CD4-positive, alpha-beta memory T cell (primary cell): ENCODE measurements at regions not wholly inside any gene's neighbourhood (a gene's known extent, or its start where the extent isn't known, plus 50 kb on each side); places are given as distances from the start of the nearest gene placed in this dataset.

Source experiments
- CTCF ChIA-PET: fragments of 350-600 bp; sonication (Branson Sonifier 250); formaldehyde crosslinking; loops from one replicate; lab custom pipeline; 2021; ENCODE audit warnings: inconsistent platforms; ENCODE audit not compliant: partially characterized antibody; lab: Charles Lee
- POLR2A ChIA-PET: fragments of 350-600 bp; sonication (Branson Sonifier 250); formaldehyde crosslinking; loops from one replicate; lab custom pipeline; 2021; ENCODE audit not compliant: partially characterized antibody; lab: Charles Lee
- DNase-seq, 5 donors: peaks; one replicate each; pipeline versions ENCODE4 v3.0.0 to v3.0.0-alpha.2; 2020 to 2022; ENCODE audit warnings: mixed read lengths in 1 of 5
- H3K27ac ChIP-seq: one replicate; pipeline ENCODE4 v1.7.0; 2013; ENCODE audit warnings: low read depth, low read length
- H3K27me3 ChIP-seq: 2 replicates; pipeline ENCODE4 v1.7.0; 2013; ENCODE audit warnings: mild to moderate bottlenecking, low read length, moderate library complexity; ENCODE audit not compliant: insufficient read depth
- H3K36me3 ChIP-seq: 2 replicates; pipeline ENCODE4 v1.7.0; 2013; ENCODE audit warnings: mild to moderate bottlenecking, low read length, moderate library complexity; ENCODE audit not compliant: insufficient read depth
- H3K4me1 ChIP-seq: 2 replicates; pipeline ENCODE4 v1.7.0; 2013; ENCODE audit warnings: mild to moderate bottlenecking, low read length, moderate library complexity; ENCODE audit not compliant: insufficient read depth
- H3K4me3 ChIP-seq, 2 donors: one replicate each; pipeline ENCODE4 v1.7.0; 2013; ENCODE audit warnings: low read length in 2 of 2, mild to moderate bottlenecking in 1 of 2
- H3K9me3 ChIP-seq, 2 donors: one replicate each; pipeline ENCODE4 v1.7.0; 2013; ENCODE audit warnings: low read length in 2 of 2, control low read depth in 1 of 2; ENCODE audit not compliant: control insufficient read depth in 1 of 2
- H3K27ac Mint-ChIP-seq, 7 donors: one replicate each; pipeline ENCODE4 v1.8.0; 2020 to 2021; ENCODE audit warnings: mixed read lengths in 7 of 7, mild to moderate bottlenecking in 6 of 7, inconsistent platforms in 3 of 7, moderate library complexity in 3 of 7
- H3K27me3 Mint-ChIP-seq, 2 donors: one replicate each; pipeline ENCODE4 v1.8.0; 2020 to 2021; ENCODE audit warnings: mixed read lengths in 2 of 2
- H3K36me3 Mint-ChIP-seq, 2 donors: one replicate each; pipeline ENCODE4 v1.8.0; 2020 to 2021; ENCODE audit warnings: mixed read lengths in 2 of 2, inconsistent platforms in 1 of 2, mild to moderate bottlenecking in 1 of 2
- H3K4me1 Mint-ChIP-seq, 4 donors: one replicate each; pipeline ENCODE4 v1.8.0; 2020 to 2021; ENCODE audit warnings: mixed read lengths in 4 of 4, mild to moderate bottlenecking in 1 of 4
- H3K4me3 Mint-ChIP-seq, 8 donors: one replicate each; pipeline ENCODE4 v1.8.0; 2020 to 2021; ENCODE audit warnings: mixed read lengths in 8 of 8, mild to moderate bottlenecking in 7 of 8, moderate library complexity in 6 of 8, inconsistent platforms in 3 of 8
- H3K9me3 Mint-ChIP-seq, 8 donors: one replicate each; pipeline ENCODE4 v1.8.0; 2020 to 2021; ENCODE audit warnings: mixed read lengths in 8 of 8, mild to moderate bottlenecking in 5 of 8, inconsistent platforms in 3 of 8, moderate library complexity in 1 of 8
- intact Hi-C: fragments of 100-400 bp; cut with micrococcal nuclease; formaldehyde crosslinking; loops from one replicate; pipeline ENCODE4 v1.15.1; 2023

DNA sequence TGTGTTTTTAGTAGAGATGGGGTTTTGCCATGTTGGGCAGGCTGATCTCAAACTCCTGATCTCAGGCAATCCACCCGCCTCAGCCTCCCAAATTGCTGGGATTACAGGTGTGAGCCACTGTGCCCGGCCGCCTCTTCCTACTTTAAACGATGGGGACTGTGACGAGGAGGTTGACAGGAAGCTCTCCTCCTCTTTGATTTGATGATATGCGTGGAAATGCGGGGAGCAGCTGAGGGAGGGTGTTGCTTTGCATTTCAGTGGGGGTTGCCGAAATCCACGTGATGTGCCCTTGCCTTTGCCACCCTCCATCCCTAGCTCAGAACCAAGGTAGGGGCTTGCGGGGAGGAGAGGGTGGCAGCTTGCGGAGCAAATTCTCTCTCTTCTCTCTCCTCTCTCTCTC is 189.6 kb downstream of the AACS start:
- no peak overlapping the region for H3K27ac Mint-ChIP-seq
- H3K27me3 Mint-ChIP-seq: peaks cover 3% of the 10 kb centered on the region in 2 donors
- Histone ChIP-seq H3K36me3 (no peaks in the 10 kb centered on the region), H3K27ac (no peak overlapping the region), H3K27me3 (no peaks in the 10 kb centered on the region), H3K9me3 (no peaks in the 10 kb centered on the region), H3K4me1 (no peaks in the 10 kb centered on the region), H3K4me3 (no peak overlapping the region)
- intact Hi-C loops: no loop called here
- no peaks in the 10 kb centered on the region for H3K4me1 Mint-ChIP-seq
- peaks cover 0 to 4% (median 0%) of the 10 kb centered on the region in 8 donors for H3K9me3 Mint-ChIP-seq
- ChIA-PET POLR2A (no interaction called here), CTCF (no interaction called here)
- H3K4me3 Mint-ChIP-seq: no peak overlapping the region
- DNase-seq: no peak
- H3K36me3 Mint-ChIP-seq: no peaks in the 10 kb centered on the region

DNA sequence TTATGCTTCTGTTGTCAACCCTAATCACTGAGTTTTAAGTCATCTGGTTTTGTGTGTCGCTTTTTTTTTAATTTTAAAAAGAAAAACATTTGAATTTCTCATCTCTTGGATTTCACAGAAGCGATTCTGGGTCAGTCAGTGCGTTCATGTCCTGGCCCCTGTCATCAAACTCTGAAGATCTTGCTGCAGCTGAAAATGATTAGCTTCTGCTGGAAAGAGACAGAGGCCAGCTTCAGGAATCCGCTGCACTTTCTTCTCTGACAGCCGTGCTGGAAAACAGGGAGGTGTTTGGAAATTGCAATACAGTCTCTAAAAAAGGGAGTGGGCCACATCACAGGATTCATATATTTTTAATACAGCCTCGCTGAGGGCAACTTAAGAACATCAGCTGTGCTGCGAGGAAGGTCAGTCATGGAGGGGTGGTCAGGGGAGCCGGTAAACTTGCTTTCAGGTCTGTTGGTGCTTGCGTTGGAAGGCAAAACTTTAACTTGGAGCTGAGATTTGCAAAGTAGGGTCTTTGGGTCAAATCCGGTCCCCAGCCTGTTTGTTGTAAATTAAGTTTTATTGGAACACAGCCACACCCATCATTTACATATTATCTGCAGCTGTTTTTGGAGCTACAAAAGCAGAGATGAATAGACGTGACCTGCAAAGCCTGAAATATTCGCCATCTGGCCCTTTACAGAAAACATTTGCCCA is 190.8 kb downstream of the AACS start:
- intact Hi-C loops: no loop called here
- H3K4me1 Mint-ChIP-seq: no peaks in the 10 kb centered on the region

DNA sequence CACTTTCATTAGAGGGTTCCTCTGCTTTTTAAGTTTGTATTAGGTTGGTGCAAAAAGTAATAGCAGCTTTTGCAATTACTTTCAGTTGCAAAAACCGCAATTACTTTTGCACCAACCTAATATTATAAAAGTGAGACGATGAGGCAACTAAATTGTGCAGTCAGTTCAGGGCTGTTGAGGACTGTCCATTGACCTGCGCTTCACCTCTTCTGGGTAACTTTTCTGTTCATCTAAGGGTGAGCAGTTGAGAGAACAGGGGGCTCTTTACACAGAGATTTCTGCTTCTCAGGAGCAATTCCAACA is 191.3 kb downstream of the AACS start:
- intact Hi-C loops: no loop called here
- H3K4me3 ChIP-seq: no peak overlapping the region
- no peaks in the 10 kb centered on the region for H3K36me3 ChIP-seq
- H3K4me1 ChIP-seq: no peaks in the 10 kb centered on the region
- POLR2A ChIA-PET: no interaction called here
- Mint-ChIP-seq H3K9me3 (peaks cover 0 to 4% (median 0%) of the 10 kb centered on the region in 8 donors), H3K4me3 (no peak overlapping the region), H3K27me3 (peaks cover 3% of the 10 kb centered on the region in 2 donors), H3K36me3 (no peaks in the 10 kb centered on the region), H3K4me1 (no peaks in the 10 kb centered on the region), H3K27ac (no peak overlapping the region)
- no peaks in the 10 kb centered on the region for H3K27me3 ChIP-seq
- CTCF ChIA-PET: no interaction called here
- H3K9me3 ChIP-seq: no peaks in the 10 kb centered on the region
- DNase-seq: no peak
- H3K27ac ChIP-seq: no peak overlapping the region

More for the DNA sequence above, 190.8 kb downstream of the AACS start:
- H3K4me3 Mint-ChIP-seq: no peak overlapping the region
- H3K27ac ChIP-seq: no peak overlapping the region
- H3K9me3 Mint-ChIP-seq: peaks cover 0 to 4% (median 0%) of the 10 kb centered on the region in 8 donors
- H3K27ac Mint-ChIP-seq: no peak overlapping the region
- ChIA-PET POLR2A (no interaction called here), CTCF (no interaction called here)
- DNase-seq: no peak
- H3K27me3 Mint-ChIP-seq: peaks cover 3% of the 10 kb centered on the region in 2 donors
- no peaks in the 10 kb centered on the region for H3K27me3 ChIP-seq
- H3K4me3 ChIP-seq: no peak overlapping the region
- H3K9me3 ChIP-seq: no peaks in the 10 kb centered on the region
- H3K36me3 ChIP-seq: no peaks in the 10 kb centered on the region
- H3K4me1 ChIP-seq: no peaks in the 10 kb centered on the region
- no peaks in the 10 kb centered on the region for H3K36me3 Mint-ChIP-seq

DNA sequence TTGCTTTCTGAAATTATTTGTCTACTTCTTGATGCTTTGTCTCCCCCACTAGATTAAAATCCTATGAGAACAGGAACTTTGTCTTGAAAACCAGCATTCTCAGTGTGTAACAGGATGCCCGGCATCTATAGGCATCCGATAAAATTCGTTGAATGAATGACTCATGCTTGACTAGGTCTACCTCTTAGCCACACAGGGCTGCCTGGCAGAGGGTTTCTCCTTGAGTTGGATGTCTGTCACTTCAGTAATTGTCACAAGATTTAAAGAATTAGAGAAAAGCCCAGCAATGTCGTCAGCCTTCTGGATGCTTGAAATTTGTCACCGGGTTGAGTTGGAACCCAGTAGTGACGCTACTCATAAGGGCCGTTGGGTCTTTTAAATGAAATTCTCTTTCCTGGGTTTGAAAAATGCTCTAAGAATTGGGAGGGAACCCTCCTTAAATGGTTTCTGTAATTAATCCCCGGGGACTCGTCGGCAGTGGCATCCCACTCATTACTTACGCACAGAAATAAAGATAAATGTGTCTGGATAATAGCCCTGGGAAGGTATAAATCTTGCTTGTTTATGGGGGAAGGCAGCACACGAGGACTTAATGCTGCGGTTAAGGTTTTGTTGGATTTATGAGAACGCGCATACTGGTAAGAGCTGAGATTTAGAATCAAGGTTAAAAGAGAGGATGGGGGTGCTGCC is 194.1 kb downstream of the AACS start:
- Histone ChIP-seq H3K27ac (no peak overlapping the region), H3K9me3 (no peaks in the 10 kb centered on the region), H3K4me1 (no peaks in the 10 kb centered on the region), H3K36me3 (no peaks in the 10 kb centered on the region), H3K27me3 (no peaks in the 10 kb centered on the region), H3K4me3 (no peak overlapping the region)
- no peak overlapping the region for H3K4me3 Mint-ChIP-seq
- DNase-seq: no peak
- H3K9me3 Mint-ChIP-seq: peaks cover 0 to 8% (median 2%) of the 10 kb centered on the region in 8 donors
- H3K36me3 Mint-ChIP-seq: no peaks in the 10 kb centered on the region
- no peaks in the 10 kb centered on the region for H3K4me1 Mint-ChIP-seq
- no peak overlapping the region for H3K27ac Mint-ChIP-seq
- ChIA-PET CTCF (no interaction called here), POLR2A (no interaction called here)
- peaks cover 3 to 8% of the 10 kb centered on the region in 2 donors for H3K27me3 Mint-ChIP-seq
- intact Hi-C loops: no loop called here

DNA sequence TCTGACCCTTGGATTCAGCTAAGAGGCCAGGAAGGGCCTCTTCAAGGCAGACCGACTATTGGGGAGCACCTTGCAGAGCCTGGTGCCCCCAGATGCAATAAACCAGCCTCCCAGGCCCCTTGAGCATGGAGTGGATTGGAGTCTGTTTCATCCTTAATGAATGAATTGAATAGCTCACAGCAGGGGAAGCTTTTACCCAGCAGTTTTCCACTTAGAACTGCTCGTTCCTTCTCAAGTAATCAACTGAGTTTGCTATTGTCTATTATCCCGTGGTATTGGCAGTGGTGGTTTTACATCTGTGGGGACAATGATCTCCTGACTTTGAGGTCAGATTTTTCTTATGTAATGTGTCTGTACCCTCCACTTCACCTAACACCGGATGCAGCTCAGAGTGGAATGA is 197.6 kb downstream of the AACS start:
- H3K9me3 ChIP-seq: no peaks in the 10 kb centered on the region
- H3K27me3 Mint-ChIP-seq: peaks cover 3 to 5% of the 10 kb centered on the region in 2 donors
- no peak overlapping the region for H3K4me3 ChIP-seq
- H3K27ac ChIP-seq: no peak overlapping the region
- intact Hi-C loops: no loop called here
- peaks cover 0 to 8% (median 2%) of the 10 kb centered on the region in 8 donors for H3K9me3 Mint-ChIP-seq
- H3K27ac Mint-ChIP-seq: no peak overlapping the region
- no peaks in the 10 kb centered on the region for H3K36me3 Mint-ChIP-seq
- H3K4me1 ChIP-seq: no peaks in the 10 kb centered on the region
- H3K4me3 Mint-ChIP-seq: no peak overlapping the region
- no peak for DNase-seq
- ChIA-PET POLR2A (no interaction called here), CTCF (no interaction called here)
- no peaks in the 10 kb centered on the region for H3K27me3 ChIP-seq
- H3K4me1 Mint-ChIP-seq: no peaks in the 10 kb centered on the region
- H3K36me3 ChIP-seq: no peaks in the 10 kb centered on the region

DNA sequence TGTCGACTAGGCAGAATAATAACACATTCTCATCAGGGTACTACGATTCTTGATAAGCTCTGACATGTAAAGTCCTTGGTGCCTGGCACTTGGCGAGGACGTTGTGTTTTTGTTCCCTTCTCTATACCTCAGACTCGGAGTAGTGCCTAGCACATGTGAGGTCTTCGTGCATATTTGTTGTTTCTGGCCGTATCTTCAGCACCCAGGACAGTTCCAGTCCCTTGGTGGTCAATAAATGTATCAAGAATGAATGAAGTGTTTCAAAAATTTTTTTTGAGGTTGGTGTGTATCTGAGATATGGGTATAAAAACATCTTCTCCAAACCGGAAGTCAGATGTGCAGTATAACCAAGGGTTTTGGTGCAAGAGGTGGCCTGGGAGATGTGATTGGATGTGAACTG is 198.2 kb downstream of the AACS start:
- Mint-ChIP-seq H3K4me1 (no peaks in the 10 kb centered on the region), H3K4me3 (no peak overlapping the region), H3K27ac (no peak overlapping the region), H3K27me3 (peaks cover 3 to 5% of the 10 kb centered on the region in 2 donors), H3K9me3 (peaks cover 0 to 8% (median 2%) of the 10 kb centered on the region in 8 donors), H3K36me3 (no peaks in the 10 kb centered on the region)
- CTCF ChIA-PET: no interaction called here
- intact Hi-C loops: no loop called here
- no peaks in the 10 kb centered on the region for H3K9me3 ChIP-seq
- no peak overlapping the region for H3K27ac ChIP-seq
- POLR2A ChIA-PET: no interaction called here
- H3K27me3 ChIP-seq: no peaks in the 10 kb centered on the region
- H3K36me3 ChIP-seq: no peaks in the 10 kb centered on the region
- no peaks in the 10 kb centered on the region for H3K4me1 ChIP-seq
- H3K4me3 ChIP-seq: no peak overlapping the region
- no peak for DNase-seq

DNA sequence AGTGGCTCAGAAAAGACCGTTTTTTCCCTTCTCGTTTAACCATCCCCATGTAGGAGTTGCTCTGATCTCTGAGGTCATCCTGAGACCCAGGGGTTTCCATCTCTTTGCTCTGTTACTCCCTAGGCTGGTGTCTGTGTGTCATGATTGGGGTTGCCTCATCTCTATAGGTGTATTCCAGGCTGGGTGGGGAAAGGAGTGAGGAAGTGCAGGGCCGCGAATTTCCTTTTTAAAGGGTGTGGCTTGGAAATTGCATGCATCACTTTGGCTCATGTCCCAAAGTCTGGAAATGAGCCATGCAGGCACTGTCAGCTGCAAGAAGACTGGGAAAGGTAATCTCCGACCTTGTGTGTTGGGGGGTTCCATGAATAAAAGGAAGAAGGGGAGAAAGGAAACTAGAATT is 201.9 kb downstream of the AACS start:
- Histone ChIP-seq H3K4me3 (no peak overlapping the region), H3K27me3 (no peaks in the 10 kb centered on the region), H3K4me1 (no peaks in the 10 kb centered on the region), H3K9me3 (no peaks in the 10 kb centered on the region), H3K27ac (no peak overlapping the region), H3K36me3 (no peaks in the 10 kb centered on the region)
- no peak for DNase-seq
- Mint-ChIP-seq H3K27me3 (peaks cover 3 to 9% of the 10 kb centered on the region in 2 donors), H3K9me3 (peaks cover 0 to 5% (median 2%) of the 10 kb centered on the region in 8 donors), H3K4me1 (no peaks in the 10 kb centered on the region), H3K36me3 (no peaks in the 10 kb centered on the region), H3K4me3 (no peak overlapping the region), H3K27ac (no peak overlapping the region)
- ChIA-PET CTCF (no interaction called here), POLR2A (no interaction called here)
- intact Hi-C loops: no loop called here
